ENCODE measurements at regions not wholly inside any gene's neighbourhood (a gene's known extent, or its start where the extent isn't known, plus 50 kb on each side); places are given as distances from the start of the nearest gene placed in this dataset.

DNA sequence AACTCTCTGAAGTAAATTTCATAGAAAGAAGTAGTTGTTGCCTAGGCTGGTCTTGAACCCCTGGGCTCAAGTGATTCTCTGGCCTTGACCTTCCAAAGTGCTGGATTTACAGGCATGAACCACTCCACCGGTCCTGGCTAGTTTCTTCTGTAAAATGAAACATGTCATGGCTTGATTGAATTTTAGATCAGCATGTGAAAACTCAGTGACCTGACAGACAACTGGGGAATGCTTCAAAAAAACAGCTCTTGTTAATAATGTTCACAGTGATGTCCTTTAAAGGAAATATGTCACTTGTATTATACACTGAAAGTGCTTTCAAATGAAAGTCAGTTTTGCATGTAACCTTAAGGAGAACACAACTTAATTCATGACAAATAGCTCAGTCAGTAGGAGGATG lies 118.2 kb downstream of the KLF5 start:
- TF ChIP-seq, protein P1, sequence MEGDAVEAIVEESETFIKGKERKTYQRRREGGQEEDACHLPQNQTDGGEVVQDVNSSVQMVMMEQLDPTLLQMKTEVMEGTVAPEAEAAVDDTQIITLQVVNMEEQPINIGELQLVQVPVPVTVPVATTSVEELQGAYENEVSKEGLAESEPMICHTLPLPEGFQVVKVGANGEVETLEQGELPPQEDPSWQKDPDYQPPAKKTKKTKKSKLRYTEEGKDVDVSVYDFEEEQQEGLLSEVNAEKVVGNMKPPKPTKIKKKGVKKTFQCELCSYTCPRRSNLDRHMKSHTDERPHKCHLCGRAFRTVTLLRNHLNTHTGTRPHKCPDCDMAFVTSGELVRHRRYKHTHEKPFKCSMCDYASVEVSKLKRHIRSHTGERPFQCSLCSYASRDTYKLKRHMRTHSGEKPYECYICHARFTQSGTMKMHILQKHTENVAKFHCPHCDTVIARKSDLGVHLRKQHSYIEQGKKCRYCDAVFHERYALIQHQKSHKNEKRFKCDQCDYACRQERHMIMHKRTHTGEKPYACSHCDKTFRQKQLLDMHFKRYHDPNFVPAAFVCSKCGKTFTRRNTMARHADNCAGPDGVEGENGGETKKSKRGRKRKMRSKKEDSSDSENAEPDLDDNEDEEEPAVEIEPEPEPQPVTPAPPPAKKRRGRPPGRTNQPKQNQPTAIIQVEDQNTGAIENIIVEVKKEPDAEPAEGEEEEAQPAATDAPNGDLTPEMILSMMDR (IDR thresholded peaks at IDR 0.05; ENCODE audit: insufficient read depth, low read depth, low read length), result no peak
- no peak for TF ChIP-seq EZH2 (IDR thresholded peaks at IDR 0.05; ENCODE audit: insufficient read depth, low read length)
